ENCODE measurements at regions not wholly inside any gene's neighbourhood (a gene's known extent, or its start where the extent isn't known, plus 50 kb on each side); places are given as distances from the start of the nearest gene placed in this dataset.

DNA sequence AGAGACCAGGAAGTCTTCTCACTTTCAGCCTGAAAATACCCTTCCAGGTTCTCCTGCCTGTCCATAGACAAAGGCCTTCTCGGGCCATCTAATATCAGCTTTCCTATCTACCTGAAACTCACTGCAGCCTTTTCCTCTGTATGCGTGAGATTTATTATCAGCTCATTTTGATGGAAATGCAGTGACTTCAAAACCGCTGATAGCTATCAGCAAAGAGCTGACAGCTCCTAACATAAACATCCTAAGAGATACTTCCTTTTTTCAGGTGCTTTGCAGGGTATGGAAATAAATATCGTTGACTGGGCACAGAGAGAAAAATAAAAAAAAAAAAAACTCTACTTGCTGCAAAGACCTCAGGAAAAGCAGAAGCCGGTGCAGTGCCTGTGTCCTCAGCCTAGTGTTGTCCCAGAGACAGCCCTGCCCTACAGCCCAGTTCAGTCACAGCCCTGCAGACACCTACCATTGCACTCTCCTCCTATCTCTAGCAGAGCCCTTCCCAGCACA is 215.0 kb upstream of the EGLN3 start:
- TF ChIP-seq, protein P1, sequence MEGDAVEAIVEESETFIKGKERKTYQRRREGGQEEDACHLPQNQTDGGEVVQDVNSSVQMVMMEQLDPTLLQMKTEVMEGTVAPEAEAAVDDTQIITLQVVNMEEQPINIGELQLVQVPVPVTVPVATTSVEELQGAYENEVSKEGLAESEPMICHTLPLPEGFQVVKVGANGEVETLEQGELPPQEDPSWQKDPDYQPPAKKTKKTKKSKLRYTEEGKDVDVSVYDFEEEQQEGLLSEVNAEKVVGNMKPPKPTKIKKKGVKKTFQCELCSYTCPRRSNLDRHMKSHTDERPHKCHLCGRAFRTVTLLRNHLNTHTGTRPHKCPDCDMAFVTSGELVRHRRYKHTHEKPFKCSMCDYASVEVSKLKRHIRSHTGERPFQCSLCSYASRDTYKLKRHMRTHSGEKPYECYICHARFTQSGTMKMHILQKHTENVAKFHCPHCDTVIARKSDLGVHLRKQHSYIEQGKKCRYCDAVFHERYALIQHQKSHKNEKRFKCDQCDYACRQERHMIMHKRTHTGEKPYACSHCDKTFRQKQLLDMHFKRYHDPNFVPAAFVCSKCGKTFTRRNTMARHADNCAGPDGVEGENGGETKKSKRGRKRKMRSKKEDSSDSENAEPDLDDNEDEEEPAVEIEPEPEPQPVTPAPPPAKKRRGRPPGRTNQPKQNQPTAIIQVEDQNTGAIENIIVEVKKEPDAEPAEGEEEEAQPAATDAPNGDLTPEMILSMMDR (IDR thresholded peaks at IDR 0.05; ENCODE audit: low read depth, low read length), result no peak
- no peak for TF ChIP-seq EZH2phosphoT487 (IDR thresholded peaks at IDR 0.05; ENCODE audit: low read depth)
- Histone ChIP-seq H3K9me3 (ENCODE audit: insufficient read depth, low read length) (no peaks in the 10 kb centered on the region), H3K79me2 (ENCODE audit: low read length) (no peaks in the 10 kb centered on the region), H3K27me3 (ENCODE audit: low read depth, low read length) (no peaks in the 10 kb centered on the region), H4K20me1 (ENCODE audit: insufficient read depth, low read length) (no peaks in the 10 kb centered on the region), H3K4me2 (ENCODE audit: low read length) (no peak overlapping the region), H2AFZ (ENCODE audit: low read depth, low read length) (no peak overlapping the region), H3K27ac (ENCODE audit: low read length) (no peak overlapping the region), H3K4me3 (ENCODE audit: low read length) (no peak overlapping the region), H3K9ac (ENCODE audit: low read length) (no peak overlapping the region), H3K4me1 (ENCODE audit: low read length) (no peaks in the 10 kb centered on the region), H3K36me3 (replicated peaks; ENCODE audit: low read depth, low read length) (no peaks in the 10 kb centered on the region)

- TF ChIP-seq EZH2phosphoT487 (IDR thresholded peaks at IDR 0.05; ENCODE audit: low read depth), result no peak
- TF ChIP-seq, protein P1 (IDR thresholded peaks at IDR 0.05; ENCODE audit: low read depth, low read length), result no peak
Observed at GRCh38 chr14:34164162-34164864, 213.4 kb upstream of the EGLN3 start.

GRCh38 chr14:34161351-34162082 is 210.6 kb upstream of the EGLN3 start:
- no peaks in the 10 kb centered on the region for H4K20me1 ChIP-seq (ENCODE audit: insufficient read depth, low read length)
- no peaks in the 10 kb centered on the region for H3K36me3 ChIP-seq (replicated peaks; ENCODE audit: low read depth, low read length)
- no peaks in the 10 kb centered on the region for H3K4me1 ChIP-seq (ENCODE audit: low read length)
- no peaks in the 10 kb centered on the region for H3K9me3 ChIP-seq (ENCODE audit: insufficient read depth, low read length)
- no peaks in the 10 kb centered on the region for H3K79me2 ChIP-seq (ENCODE audit: low read length)
- no peak overlapping the region for H3K4me2 ChIP-seq (ENCODE audit: low read length)
- no peak overlapping the region for H3K4me3 ChIP-seq (ENCODE audit: low read length)
- TF ChIP-seq EZH2phosphoT487 (IDR thresholded peaks at IDR 0.05; ENCODE audit: low read depth), result no peak
- TF ChIP-seq, protein P1 (IDR thresholded peaks at IDR 0.05; ENCODE audit: low read depth, low read length), result no peak
- H3K9ac ChIP-seq (ENCODE audit: low read length), result no peak overlapping the region
- no peak overlapping the region for H2AFZ ChIP-seq (ENCODE audit: low read depth, low read length)
- H3K27ac ChIP-seq (ENCODE audit: low read length), result no peak overlapping the region
- peaks cover 1% of the 10 kb centered on the region; the same call in 1 of the 2 replicates for H3K27me3 ChIP-seq (ENCODE audit: low read depth, low read length)

More at GRCh38 chr14:34164162-34164864, 213.4 kb upstream of the EGLN3 start:
- H3K79me2 ChIP-seq (ENCODE audit: low read length), result no peaks in the 10 kb centered on the region
- H3K4me2 ChIP-seq (ENCODE audit: low read length), result no peak overlapping the region
- H3K4me3 ChIP-seq (ENCODE audit: low read length), result no peak overlapping the region
- no peak overlapping the region for H3K9ac ChIP-seq (ENCODE audit: low read length)
- no peaks in the 10 kb centered on the region for H3K4me1 ChIP-seq (ENCODE audit: low read length)
- H4K20me1 ChIP-seq (ENCODE audit: insufficient read depth, low read length), result no peaks in the 10 kb centered on the region
- H3K36me3 ChIP-seq (replicated peaks; ENCODE audit: low read depth, low read length), result no peaks in the 10 kb centered on the region
- no peak overlapping the region for H2AFZ ChIP-seq (ENCODE audit: low read depth, low read length)
- no peak overlapping the region for H3K27ac ChIP-seq (ENCODE audit: low read length)
- no peaks in the 10 kb centered on the region for H3K27me3 ChIP-seq (ENCODE audit: low read depth, low read length)
- no peaks in the 10 kb centered on the region for H3K9me3 ChIP-seq (ENCODE audit: insufficient read depth, low read length)

DNA sequence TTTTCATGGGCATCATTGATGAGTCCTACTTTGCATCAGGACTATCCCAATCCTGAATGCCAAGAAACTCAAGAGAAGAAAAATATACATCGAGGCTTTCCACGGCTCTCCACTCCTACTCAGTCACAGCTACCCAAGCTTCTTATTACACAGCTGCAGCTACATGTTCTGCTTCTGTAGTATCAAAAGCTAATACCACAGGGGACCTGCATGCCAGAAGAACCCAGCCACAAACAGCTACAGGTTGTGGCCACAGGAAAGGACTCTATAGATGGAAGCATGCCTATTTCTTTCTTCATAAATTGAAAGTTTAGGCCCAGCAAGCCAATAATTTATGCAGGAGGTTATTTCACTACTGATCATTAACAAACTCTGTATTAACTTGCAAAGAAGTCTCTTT is 209.7 kb upstream of the EGLN3 start:
- H3K4me3 ChIP-seq (ENCODE audit: low read length), result no peak overlapping the region
- no peaks in the 10 kb centered on the region for H3K79me2 ChIP-seq (ENCODE audit: low read length)
- TF ChIP-seq EZH2phosphoT487 (IDR thresholded peaks at IDR 0.05; ENCODE audit: low read depth), result no peak
- TF ChIP-seq, protein P1 (IDR thresholded peaks at IDR 0.05; ENCODE audit: low read depth, low read length), result no peak
- H3K4me2 ChIP-seq (ENCODE audit: low read length), result no peak overlapping the region
- no peaks in the 10 kb centered on the region for H3K9me3 ChIP-seq (ENCODE audit: insufficient read depth, low read length)
- no peaks in the 10 kb centered on the region for H3K36me3 ChIP-seq (replicated peaks; ENCODE audit: low read depth, low read length)
- H3K9ac ChIP-seq (ENCODE audit: low read length), result no peak overlapping the region
- H3K27ac ChIP-seq (ENCODE audit: low read length), result no peak overlapping the region
- H4K20me1 ChIP-seq (ENCODE audit: insufficient read depth, low read length), result no peaks in the 10 kb centered on the region
- H3K27me3 ChIP-seq (ENCODE audit: low read depth, low read length), result peaks cover 3% of the 10 kb centered on the region; the same call in 1 of the 2 replicates
- H3K4me1 ChIP-seq (ENCODE audit: low read length), result no peaks in the 10 kb centered on the region
- H2AFZ ChIP-seq (ENCODE audit: low read depth, low read length), result no peak overlapping the region

Measured in OCI-LY3 (cell line).